HCT116 (cell line): ENCODE measurements at regions not wholly inside any gene's neighbourhood (a gene's known extent, or its start where the extent isn't known, plus 50 kb on each side); places are given as distances from the start of the nearest gene placed in this dataset.

Source experiments
- ATAC-seq: fragments of 200-7000 bp; cut with Tn5 transposase; 2 replicates; pipeline ENCODE4 v1.9.1; 2020; ENCODE audit warnings: mild to moderate bottlenecking, moderate library complexity
- BruUV-seq: library from RNA; stranded (reverse); fragments of 400-500 nt; replicated peaks from 2 replicates; lab custom pipeline; 2021; lab: Mats Ljungman, UMichigan
- CTCF ChIA-PET: fragments of 300-600 bp; sonication (Branson Sonifier 250); formaldehyde crosslinking; loops from one replicate; lab custom pipeline; 2021; ENCODE audit warnings: antibody characterized with exemption; lab: Charles Lee
- POLR2A ChIA-PET: fragments of 300-600, 350-600 bp; sonication (Branson Sonifier 250); formaldehyde crosslinking; loops from one replicate; lab custom pipeline; 2021; ENCODE audit warnings: antibody characterized with exemption; lab: Charles Lee
- RAD21 ChIA-PET, 2 experiments: fragments of 300-600 bp; sonication (Branson Sonifier 250); formaldehyde crosslinking; loops; one replicate each; lab custom pipeline; 2023; ENCODE audit warnings: low total read pairs in 2 of 2; ENCODE audit not compliant: uncharacterized antibody in 2 of 2, unreplicated experiment in 2 of 2, low non-redundant PET in 1 of 2; lab: Charles Lee
- DNase-seq: peaks from one replicate; pipeline ENCODE4 v3.0.0-alpha.2; 2010; ENCODE audit warnings: low read depth, low spot score
- H2AFZ ChIP-seq: fragments of 200-600 bp; shearing (Covaris generic), sonication (generic); 2 replicates; pipeline ENCODE4 v1.6.1; 2017; ENCODE audit warnings: low read depth, mixed run types, mixed read lengths, antibody characterized with exemption, low read length; ENCODE audit not compliant: poor library complexity, severe bottlenecking
- H3K27ac ChIP-seq: 2 replicates; pipeline ENCODE4 v1.5.1; 2012; ENCODE audit warnings: low read depth, low read length
- H3K27me3 ChIP-seq: fragments of 200-600 bp; sonication (generic); 2 replicates; pipeline ENCODE4 v1.6.1; 2016; ENCODE audit warnings: mixed run types, low read length, mixed read lengths; ENCODE audit not compliant: insufficient read depth
- H3K36me3 ChIP-seq, 2 experiments: fragments of 200-500 bp in 1 of 2; fragments of 200-600 bp in 1 of 2; sonication (Bioruptor generic) in 1 of 2; sonication (generic) in 1 of 2; 2 replicates each; pipeline versions ENCODE4 v1.5.1 to v1.6.1; 2014 to 2016; ENCODE audit warnings: low read length in 2 of 2, inconsistent platforms in 1 of 2, mixed read lengths in 1 of 2, mixed run types in 1 of 2; ENCODE audit not compliant: insufficient read depth in 2 of 2, control insufficient read depth in 1 of 2
- H3K4me1 ChIP-seq, 2 experiments: fragments of 200-600 bp in 1 of 2; sonication (generic) in 1 of 2; 2 replicates each; pipeline versions ENCODE4 v1.5.1 to v1.6.1; 2012 to 2017; ENCODE audit warnings: low read length in 2 of 2, inconsistent platforms in 1 of 2, mild to moderate bottlenecking in 1 of 2, mixed read lengths in 1 of 2, mixed run types in 1 of 2, moderate library complexity in 1 of 2; ENCODE audit not compliant: insufficient read depth in 2 of 2, control insufficient read depth in 1 of 2
- H3K4me2 ChIP-seq: fragments of 200-600 bp; sonication (generic); 2 replicates; pipeline ENCODE4 v1.6.1; 2017; ENCODE audit warnings: mixed run types, low read length, mixed read lengths
- H3K4me3 ChIP-seq, 2 experiments: fragments of 200-600 bp in 1 of 2; sonication (generic) in 1 of 2; replicated peaks in 1 of 2; 2 replicates each; pipeline ENCODE4 v1.5.1; 2011 to 2016; ENCODE audit warnings: low read length in 2 of 2, control low read depth in 1 of 2, low read depth in 1 of 2, mild to moderate bottlenecking in 1 of 2, mixed read lengths in 1 of 2, mixed run types in 1 of 2
- H3K79me2 ChIP-seq: fragments of 200-600 bp; sonication (generic); 2 replicates; pipeline ENCODE4 v1.6.1; 2017; ENCODE audit warnings: mild to moderate bottlenecking, mixed run types, low read length, moderate library complexity, mixed read lengths; ENCODE audit not compliant: insufficient read depth
- H3K9ac ChIP-seq: fragments of 200-600 bp; sonication (generic); 2 replicates; pipeline ENCODE4 v1.6.1; 2016; ENCODE audit warnings: low read length, mixed read lengths
- H3K9me2 ChIP-seq: fragments of 200-600 bp; sonication (generic), shearing (Covaris generic); 2 replicates; pipeline ENCODE4 v1.6.1; 2017; ENCODE audit warnings: mixed run types, mild to moderate bottlenecking, moderate library complexity; ENCODE audit not compliant: insufficient read depth
- H3K9me3 ChIP-seq, 2 experiments: fragments of 200-500 bp in 1 of 2; fragments of 200-600 bp in 1 of 2; sonication (Bioruptor generic) in 1 of 2; sonication (generic) in 1 of 2; 2 replicates each; pipeline ENCODE4 v1.6.1; 2014 to 2017; ENCODE audit warnings: low read length in 2 of 2, mixed read lengths in 2 of 2, inconsistent platforms in 1 of 2, low read depth in 1 of 2, mild to moderate bottlenecking in 1 of 2, mixed run types in 1 of 2, moderate library complexity in 1 of 2; ENCODE audit not compliant: control insufficient read depth in 1 of 2, insufficient read depth in 1 of 2
- H4K20me1 ChIP-seq: fragments of 200-600 bp; sonication (generic), shearing (Covaris generic); 2 replicates; pipeline ENCODE4 v1.6.1; 2017; ENCODE audit warnings: mixed run types, mild to moderate bottlenecking, moderate library complexity; ENCODE audit not compliant: insufficient read depth
- CBX3 ChIP-seq: IDR thresholded peaks from 2 replicates; pipeline ENCODE4 v1.6.1; 2012; ENCODE audit warnings: low read depth
- CEBPB ChIP-seq: IDR thresholded peaks from 2 replicates; pipeline ENCODE4 v1.6.1; 2012; ENCODE audit warnings: low read depth
- CTCF ChIP-seq, 3 experiments: fragments of 200-600 bp in 1 of 3; sonication (generic) in 1 of 3; IDR thresholded peaks in 2 of 3; conservative IDR thresholded peaks in 1 of 3; 2 replicates each; pipeline ENCODE4 v1.5.1; 2012 to 2017; ENCODE audit warnings: low read depth in 2 of 3, low read length in 2 of 3, antibody characterized with exemption in 1 of 3, borderline replicate concordance in 1 of 3, control low read depth in 1 of 3, mild to moderate bottlenecking in 1 of 3, mixed read lengths in 1 of 3, mixed run types in 1 of 3, moderate library complexity in 1 of 3; ENCODE audit not compliant: insufficient read depth in 1 of 3
- EGR1 ChIP-seq: IDR thresholded peaks from 2 replicates; pipeline ENCODE4 v1.6.1; 2012; ENCODE audit warnings: low read depth
- ELF1 ChIP-seq: IDR thresholded peaks from 2 replicates; pipeline ENCODE4 v1.6.1; 2012; ENCODE audit warnings: low read depth, borderline replicate concordance
- EZH2 ChIP-seq: fragments of 200-600 bp; sonication (generic); IDR thresholded peaks from 2 replicates; pipeline ENCODE4 v1.6.1; 2017; ENCODE audit warnings: antibody characterized with exemption, mixed run types
- EZH2phosphoT487 ChIP-seq: fragments of 200-600 bp; IDR thresholded peaks from 2 replicates; pipeline ENCODE4 v1.6.1; 2018; ENCODE audit warnings: antibody characterized with exemption, borderline replicate concordance
- FOSL1 ChIP-seq: IDR thresholded peaks from 2 replicates; pipeline ENCODE4 v1.6.1; 2012; ENCODE audit warnings: low read depth
- JUND ChIP-seq: IDR thresholded peaks from 2 replicates; pipeline ENCODE4 v1.6.1; 2012
- POLR2A ChIP-seq: IDR thresholded peaks from 2 replicates; pipeline ENCODE4 v1.7.0; 2011; ENCODE audit warnings: borderline replicate concordance; ENCODE audit not compliant: insufficient read depth, insufficient read length; ENCODE audit errors: extremely low read depth
- REST ChIP-seq: IDR thresholded peaks from 2 replicates; pipeline ENCODE4 v1.6.1; 2012; ENCODE audit warnings: low read depth
- SP1 ChIP-seq: IDR thresholded peaks from 2 replicates; pipeline ENCODE4 v1.6.1; 2012; ENCODE audit warnings: low read depth
- TCF7L2 ChIP-seq: IDR thresholded peaks from 2 replicates; pipeline ENCODE4 v1.7.0; 2011; ENCODE audit warnings: borderline replicate concordance, inconsistent platforms; ENCODE audit not compliant: insufficient read depth, insufficient read length; ENCODE audit errors: extremely low read depth
- YY1 ChIP-seq: IDR thresholded peaks from 2 replicates; pipeline ENCODE4 v1.6.1; 2011; ENCODE audit warnings: low read length, low read depth, moderate library complexity, mild to moderate bottlenecking; ENCODE audit not compliant: insufficient replicate concordance; ENCODE audit errors: extremely low read depth
- ZFX ChIP-seq: fragments of 450-650 bp; IDR thresholded peaks from 2 replicates; pipeline ENCODE4 v1.6.1; 2017
- intact Hi-C: fragments of 100-400 bp; cut with micrococcal nuclease; formaldehyde crosslinking; loops from 2 replicates; pipeline ENCODE4 v1.10.0; 2022
- TF ChIP-seq, protein P1 (sequence below): IDR thresholded peaks from 2 replicates; pipeline ENCODE4 v1.6.1; 2012

- Histone ChIP-seq H3K79me2 (no peaks in the 10 kb centered on the region), H3K36me3 (no peaks in the 10 kb centered on the region), H3K9me3 (no peaks in the 10 kb centered on the region), H3K27me3 (0 out of 2 replicates have a peak, but pooled peaks cover 14% of the 10 kb centered on the region), H3K4me1 (no peaks in the 10 kb centered on the region), H3K27ac (no peak overlapping the region), H3K9me2 (no peaks in the 10 kb centered on the region), H4K20me1 (no peaks in the 10 kb centered on the region), H3K4me3 (no peak overlapping the region), H2AFZ (no peak overlapping the region), H3K9ac (no peak overlapping the region), H3K4me2 (no peak overlapping the region)
- no peak for TF ChIP-seq YY1
- TF ChIP-seq JUND = no peak
- TF ChIP-seq CEBPB = no peak
- no peak for TF ChIP-seq ELF1
- TF ChIP-seq CBX3 = no peak
- no peak for TF ChIP-seq EZH2
- no peak for TF ChIP-seq POLR2A
- TF ChIP-seq, protein P1, sequence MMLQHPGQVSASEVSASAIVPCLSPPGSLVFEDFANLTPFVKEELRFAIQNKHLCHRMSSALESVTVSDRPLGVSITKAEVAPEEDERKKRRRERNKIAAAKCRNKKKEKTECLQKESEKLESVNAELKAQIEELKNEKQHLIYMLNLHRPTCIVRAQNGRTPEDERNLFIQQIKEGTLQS = no peak
- no peak for TF ChIP-seq TCF7L2
- TF ChIP-seq SP1 = no peak
- TF ChIP-seq ZFX = no peak
- no peak for TF ChIP-seq EZH2phosphoT487
- TF ChIP-seq EGR1 = no peak
- TF ChIP-seq CTCF (IDR thresholded peaks at IDR 0.05 in 2 of 3, conservative IDR thresholded peaks at IDR 0.05 in 1 of 3; ENCODE audit: borderline replicate concordance in 1 of 3, insufficient read depth in 1 of 3, low read depth in 2 of 3, low read length in 2 of 3) = no peak
- TF ChIP-seq REST = no peak
- TF ChIP-seq FOSL1 = no peak
- RAD21 ChIA-PET = no interaction called here
- POLR2A ChIA-PET = no interaction called here
- no TSS peak for BruUV-seq
- intact Hi-C loops = no loop called here
- DNase-seq (no peak), ATAC-seq (no peak)
- CTCF ChIA-PET = no interaction called here
Measured at GRCh38 chr2:221345516-221345915, 226.6 kb downstream of the EPHA4 start.
